ENCODE measurements at regions not wholly inside any gene's neighbourhood (a gene's known extent, or its start where the extent isn't known, plus 50 kb on each side); places are given as distances from the start of the nearest gene placed in this dataset.

- TF ChIP-seq CTCF (IDR thresholded peaks at IDR 0.05; ENCODE audit: insufficient read depth, missing control alignments): no peak
- DNase-seq (ENCODE audit: insufficient read length, low spot score) (no peak), FAIRE-seq (no peak)
These were observed 133.9 kb upstream of the ZNF618 start for GRCh38 chr9:113741886-113742854.

- TF ChIP-seq CTCF (IDR thresholded peaks at IDR 0.05; ENCODE audit: insufficient read depth, missing control alignments): no peak
- FAIRE-seq: no peak
These were observed 133.2 kb upstream of the ZNF618 start for GRCh38 chr9:113742878-113743277.

GRCh38 chr9:113746486-113746885 lies 129.6 kb upstream of the ZNF618 start:
- FAIRE-seq (no peak), DNase-seq (ENCODE audit: insufficient read length, low spot score) (no peak)
- TF ChIP-seq CTCF (IDR thresholded peaks at IDR 0.05; ENCODE audit: insufficient read depth, missing control alignments): no peak

More at GRCh38 chr9:113742878-113743277, 133.2 kb upstream of the ZNF618 start:
- no peak for DNase-seq (ENCODE audit: insufficient read length, low spot score)

- TF ChIP-seq CTCF (IDR thresholded peaks at IDR 0.05; ENCODE audit: insufficient read depth, missing control alignments): no peak
- FAIRE-seq (no peak), DNase-seq (ENCODE audit: insufficient read length, low spot score) (no peak)
These were observed 128.0 kb upstream of the ZNF618 start for GRCh38 chr9:113748135-113748534.

GRCh38 chr9:113753398-113754119 lies 122.5 kb upstream of the ZNF618 start:
- no peak for DNase-seq (ENCODE audit: insufficient read length, low spot score)
- no peak for TF ChIP-seq CTCF (IDR thresholded peaks at IDR 0.05; ENCODE audit: insufficient read depth, missing control alignments)
- FAIRE-seq: no peak

GRCh38 chr9:113754739-113755138 lies 121.4 kb upstream of the ZNF618 start:
- TF ChIP-seq CTCF (IDR thresholded peaks at IDR 0.05; ENCODE audit: insufficient read depth, missing control alignments): no peak
- DNase-seq (ENCODE audit: insufficient read length, low spot score) (no peak), FAIRE-seq (no peak)

Measured in D721Med (cell line).